Neural cell (in vitro differentiated cells): ENCODE measurements at regions not wholly inside any gene's neighbourhood (a gene's known extent, or its start where the extent isn't known, plus 50 kb on each side); places are given as distances from the start of the nearest gene placed in this dataset.
"Not testable (repeated sequence)": the region's sequence is repeated elsewhere in the genome, so short reads cannot be mapped to it uniquely, and the experiment has no call there.

Experiments
- CTCF ChIP-seq: fragments of 450-650 bp; IDR thresholded peaks from 2 replicates; pipeline ENCODE4 v1.5.1; 2014; ENCODE audit warnings: antibody characterized with exemption, mild to moderate bottlenecking, moderate library complexity; ENCODE audit not compliant: poor library complexity, severe bottlenecking
- EP300 ChIP-seq: fragments of 450-650 bp; conservative IDR thresholded peaks from 2 replicates; pipeline ENCODE4 v1.6.1; 2014; ENCODE audit warnings: antibody characterized with exemption, mild to moderate bottlenecking, moderate library complexity; ENCODE audit not compliant: poor library complexity, severe bottlenecking
- EZH2 ChIP-seq: fragments of 200-600, 300-800 bp; shearing (Covaris generic), sonication (generic); IDR thresholded peaks from 2 replicates; pipeline ENCODE4 v1.6.1; 2014; ENCODE audit warnings: antibody characterized with exemption, low read length, borderline replicate concordance, mild to moderate bottlenecking; ENCODE audit not compliant: insufficient read depth, poor library complexity, severe bottlenecking
- POLR2AphosphoS5 ChIP-seq: IDR thresholded peaks from 2 replicates; pipeline ENCODE4 v1.6.1; 2012
- RAD21 ChIP-seq: fragments of 450-650 bp; conservative IDR thresholded peaks from 2 replicates; pipeline ENCODE4 v1.6.1; 2014; ENCODE audit warnings: antibody characterized with exemption, mild to moderate bottlenecking, moderate library complexity
- REST ChIP-seq: IDR thresholded peaks from 2 replicates; pipeline ENCODE4 v1.6.1; 2012; ENCODE audit warnings: borderline replicate concordance
- SMC3 ChIP-seq: fragments of 450-650 bp; conservative IDR thresholded peaks from 2 replicates; pipeline ENCODE4 v1.6.1; 2014; ENCODE audit warnings: antibody characterized with exemption, mild to moderate bottlenecking, moderate library complexity; ENCODE audit not compliant: poor library complexity

GRCh38 chr9:40975351-40975750, 153.1 kb downstream of the FOXD4L6 start:
- not testable (repeated sequence) for TF ChIP-seq CTCF, RAD21, POLR2AphosphoS5, REST, EZH2, EP300, SMC3
